H9 (cell line): ENCODE measurements at regions not wholly inside any gene's neighbourhood (a gene's known extent, or its start where the extent isn't known, plus 50 kb on each side); places are given as distances from the start of the nearest gene placed in this dataset.

ENCODE experiments used
- DNase-seq: peaks from one replicate; pipeline ENCODE4 v3.0.0-alpha.2; 2017
- H2AFZ ChIP-seq: one replicate; pipeline ENCODE4 v1.6.1; 2013; ENCODE audit warnings: mild to moderate bottlenecking, low read length, control low read depth, moderate library complexity
- H2AK5ac ChIP-seq: 2 replicates; pipeline ENCODE4 v1.6.1; 2013; ENCODE audit warnings: low read length, control low read depth, mixed read lengths; ENCODE audit not compliant: insufficient read length
- H2BK120ac ChIP-seq: one replicate; pipeline ENCODE4 v1.6.1; 2013; ENCODE audit warnings: low read depth, mild to moderate bottlenecking, low read length, control low read depth, inconsistent platforms; ENCODE audit not compliant: poor library complexity, severe bottlenecking
- H2BK12ac ChIP-seq: 2 replicates; pipeline ENCODE4 v1.6.1; 2013; ENCODE audit warnings: low read length, control low read depth, mixed read lengths, low read depth; ENCODE audit not compliant: insufficient read length
- H2BK15ac ChIP-seq: 2 replicates; pipeline ENCODE4 v1.6.1; 2013; ENCODE audit warnings: low read depth, low read length, control low read depth
- H2BK20ac ChIP-seq: one replicate; pipeline ENCODE4 v1.6.1; 2013; ENCODE audit warnings: low read depth, mild to moderate bottlenecking, low read length, control low read depth, inconsistent platforms; ENCODE audit not compliant: poor library complexity, severe bottlenecking
- H2BK5ac ChIP-seq: 2 replicates; pipeline ENCODE4 v1.6.1; 2013; ENCODE audit warnings: low read length, control low read depth, mixed read lengths; ENCODE audit not compliant: insufficient read length
- H3K14ac ChIP-seq: 2 replicates; pipeline ENCODE4 v1.6.1; 2013; ENCODE audit warnings: low read length, control low read depth; ENCODE audit not compliant: insufficient read depth
- H3K18ac ChIP-seq: 2 replicates; pipeline ENCODE4 v1.6.1; 2013; ENCODE audit warnings: low read depth, mild to moderate bottlenecking, mixed read lengths, low read length, control low read depth; ENCODE audit not compliant: insufficient read length
- H3K23ac ChIP-seq: 2 replicates; pipeline ENCODE4 v1.6.1; 2013; ENCODE audit warnings: low read length, control low read depth, mixed read lengths, low read depth; ENCODE audit not compliant: insufficient read length
- H3K23me2 ChIP-seq: 2 replicates; pipeline ENCODE4 v1.6.1; 2013; ENCODE audit warnings: low read depth, mild to moderate bottlenecking, mixed read lengths, low read length, control low read depth; ENCODE audit not compliant: insufficient read length, poor library complexity, severe bottlenecking
- H3K27ac ChIP-seq: 2 replicates; pipeline ENCODE4 v1.5.1; 2013; ENCODE audit warnings: low read length, control low read depth, mixed read lengths, low read depth; ENCODE audit not compliant: insufficient read length
- H3K27me3 ChIP-seq: 2 replicates; pipeline ENCODE4 v1.6.1; 2013; ENCODE audit warnings: low read length, control low read depth, inconsistent platforms; ENCODE audit not compliant: insufficient read depth
- H3K4ac ChIP-seq: 2 replicates; pipeline ENCODE4 v1.6.1; 2013; ENCODE audit warnings: low read depth, mild to moderate bottlenecking, control low read depth, inconsistent platforms, low read length, moderate library complexity
- H3K4me1 ChIP-seq: 2 replicates; pipeline ENCODE4 v1.6.1; 2013; ENCODE audit warnings: low read length, control low read depth, inconsistent platforms; ENCODE audit not compliant: insufficient read depth
- H3K4me2 ChIP-seq: 2 replicates; pipeline ENCODE4 v1.6.1; 2013; ENCODE audit warnings: low read length, control low read depth, mixed read lengths; ENCODE audit not compliant: insufficient read length, insufficient read depth
- H3K56ac ChIP-seq: 2 replicates; pipeline ENCODE4 v1.6.1; 2013; ENCODE audit warnings: low read depth, mild to moderate bottlenecking, mixed read lengths, low read length, control low read depth; ENCODE audit not compliant: insufficient read length
- H3K79me1 ChIP-seq: 2 replicates; pipeline ENCODE4 v1.6.1; 2013; ENCODE audit warnings: low read depth, mild to moderate bottlenecking, moderate library complexity, low read length, control low read depth, inconsistent platforms; ENCODE audit not compliant: insufficient read depth, poor library complexity, severe bottlenecking
- H3K79me2 ChIP-seq: 2 replicates; pipeline ENCODE4 v1.6.1; 2013; ENCODE audit warnings: low read length, control low read depth, inconsistent platforms; ENCODE audit not compliant: insufficient read depth
- H3K9ac ChIP-seq: 2 replicates; pipeline ENCODE4 v1.6.1; 2013; ENCODE audit warnings: low read length, control low read depth, mixed read lengths; ENCODE audit not compliant: insufficient read length; ENCODE audit errors: extremely low read depth
- H3K9me3 ChIP-seq: one replicate; pipeline ENCODE4 v1.6.1; 2013; ENCODE audit warnings: low read depth, low read length, inconsistent platforms; ENCODE audit not compliant: control insufficient read depth
- H3T11ph ChIP-seq: one replicate; pipeline ENCODE4 v1.6.1; 2013; ENCODE audit warnings: mild to moderate bottlenecking, low read length, control low read depth, inconsistent platforms
- H4K20me1 ChIP-seq: one replicate; pipeline ENCODE4 v1.6.1; 2013; ENCODE audit not compliant: control insufficient read depth, insufficient read length, insufficient read depth
- H4K5ac ChIP-seq: 2 replicates; pipeline ENCODE4 v1.6.1; 2013; ENCODE audit warnings: low read depth, mild to moderate bottlenecking, mixed read lengths, low read length, control low read depth; ENCODE audit not compliant: insufficient read length
- H4K8ac ChIP-seq: replicated peaks from 2 replicates; pipeline ENCODE4 v1.6.1; 2013; ENCODE audit warnings: low read length, control low read depth, mixed read lengths, low read depth; ENCODE audit not compliant: insufficient read length
- H4K91ac ChIP-seq: 2 replicates; pipeline ENCODE4 v1.6.1; 2013; ENCODE audit warnings: low read depth, mild to moderate bottlenecking, moderate library complexity, mixed read lengths, low read length, control low read depth; ENCODE audit not compliant: insufficient read length
- H3K27ac Mint-ChIP-seq, 3 experiments: 2 replicates in 2 of 3; 3 replicates in 1 of 3; pipeline ENCODE4 v1.8.0; 2020 to 2021; ENCODE audit warnings: mixed read lengths in 3 of 3, mild to moderate bottlenecking in 1 of 3, moderate library complexity in 1 of 3
- H3K27me3 Mint-ChIP-seq: 2 replicates; pipeline ENCODE4 v1.8.0; 2021; ENCODE audit warnings: low read depth, mild to moderate bottlenecking, moderate library complexity, mixed read lengths
- H3K36me3 Mint-ChIP-seq, 3 experiments: 2 replicates in 2 of 3; 3 replicates in 1 of 3; pipeline ENCODE4 v1.8.0; 2020 to 2021; ENCODE audit warnings: low read depth in 3 of 3, mixed read lengths in 3 of 3; ENCODE audit not compliant: insufficient read depth in 1 of 3
- H3K4me1 Mint-ChIP-seq, 2 experiments: 2 replicates each; pipeline ENCODE4 v1.8.0; 2020; ENCODE audit warnings: mixed read lengths in 2 of 2
- H3K4me3 Mint-ChIP-seq, 2 experiments: 2 replicates in 1 of 2; 3 replicates in 1 of 2; pipeline ENCODE4 v1.8.0; 2020 to 2021; ENCODE audit warnings: mild to moderate bottlenecking in 2 of 2, mixed read lengths in 2 of 2, moderate library complexity in 1 of 2
- H3K9me3 Mint-ChIP-seq, 2 experiments: 2 replicates in 1 of 2; 3 replicates in 1 of 2; pipeline ENCODE4 v1.8.0; 2020; ENCODE audit warnings: mild to moderate bottlenecking in 2 of 2, mixed read lengths in 2 of 2, moderate library complexity in 1 of 2
- CTCF ChIP-seq: fragments of 200-600 bp; sonication (generic); conservative IDR thresholded peaks from 3 replicates; pipeline ENCODE4 v1.8.0; 2021; ENCODE audit warnings: antibody characterized with exemption, mild to moderate bottlenecking

DNA sequence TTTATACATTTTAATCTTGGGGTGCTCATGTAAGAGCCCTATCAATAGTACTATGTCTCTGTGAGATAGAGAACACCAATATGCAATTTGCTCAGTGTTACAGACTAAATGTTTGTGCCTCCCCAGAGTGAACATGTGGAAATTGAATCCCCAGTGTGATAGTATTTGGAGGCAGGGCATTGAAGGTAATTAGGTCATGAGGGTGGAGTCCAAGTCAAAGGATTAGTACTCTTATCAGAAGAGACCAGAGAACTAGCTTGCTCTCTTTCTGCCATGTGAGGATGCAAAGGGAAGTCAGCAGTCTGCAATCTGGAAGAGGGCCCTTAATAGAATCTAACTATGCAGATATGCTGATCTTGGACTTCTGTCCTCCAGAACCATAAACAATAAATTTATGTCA is 1317.0 kb downstream of the STIM2 start:
- Histone ChIP-seq H3K27me3 (no peaks in the 10 kb centered on the region), H3K23ac (no peak overlapping the region), H3K9me3 (no peaks in the 10 kb centered on the region), H3K4me1 (no peaks in the 10 kb centered on the region), H3K9ac (no peak overlapping the region), H3K4ac (no peak overlapping the region), H3K79me2 (no peaks in the 10 kb centered on the region), H2AFZ (no peak overlapping the region), H3K4me2 (no peak overlapping the region), H3K14ac (no peak overlapping the region), H2BK5ac (no peak overlapping the region), H3K23me2 (no peaks in the 10 kb centered on the region), H4K91ac (no peak overlapping the region), H2AK5ac (no peak overlapping the region), H3K79me1 (no peaks in the 10 kb centered on the region), H3T11ph (no peak overlapping the region), H3K27ac (no peak overlapping the region), H2BK20ac (no peak overlapping the region), H2BK15ac (no peak overlapping the region), H2BK12ac (no peak overlapping the region), H4K8ac (no peak overlapping the region), H4K20me1 (no peaks in the 10 kb centered on the region), H3K18ac (no peak overlapping the region), H4K5ac (no peak overlapping the region), H3K56ac (no peak overlapping the region), H2BK120ac (no peak overlapping the region)
- Mint-ChIP-seq H3K27me3 (no peaks in the 10 kb centered on the region), H3K9me3 (no peaks in the 10 kb centered on the region; a peak in 1 of 5 replicates), H3K27ac (no peak overlapping the region), H3K4me1 (no peaks in the 10 kb centered on the region), H3K36me3 (no peaks in the 10 kb centered on the region), H3K4me3 (no peak overlapping the region)
- no peak for TF ChIP-seq CTCF
- DNase-seq: no peak
